H9 (cell line): ENCODE measurements at regions not wholly inside any gene's neighbourhood (a gene's known extent, or its start where the extent isn't known, plus 50 kb on each side); places are given as distances from the start of the nearest gene placed in this dataset.

ENCODE experiments used
- DNase-seq: peaks from one replicate; pipeline ENCODE4 v3.0.0-alpha.2; 2017
- H2AFZ ChIP-seq: one replicate; pipeline ENCODE4 v1.6.1; 2013; ENCODE audit warnings: mild to moderate bottlenecking, low read length, control low read depth, moderate library complexity
- H2AK5ac ChIP-seq: 2 replicates; pipeline ENCODE4 v1.6.1; 2013; ENCODE audit warnings: low read length, control low read depth, mixed read lengths; ENCODE audit not compliant: insufficient read length
- H2BK120ac ChIP-seq: one replicate; pipeline ENCODE4 v1.6.1; 2013; ENCODE audit warnings: low read depth, mild to moderate bottlenecking, low read length, control low read depth, inconsistent platforms; ENCODE audit not compliant: poor library complexity, severe bottlenecking
- H2BK12ac ChIP-seq: 2 replicates; pipeline ENCODE4 v1.6.1; 2013; ENCODE audit warnings: low read length, control low read depth, mixed read lengths, low read depth; ENCODE audit not compliant: insufficient read length
- H2BK15ac ChIP-seq: 2 replicates; pipeline ENCODE4 v1.6.1; 2013; ENCODE audit warnings: low read depth, low read length, control low read depth
- H2BK20ac ChIP-seq: one replicate; pipeline ENCODE4 v1.6.1; 2013; ENCODE audit warnings: low read depth, mild to moderate bottlenecking, low read length, control low read depth, inconsistent platforms; ENCODE audit not compliant: poor library complexity, severe bottlenecking
- H2BK5ac ChIP-seq: 2 replicates; pipeline ENCODE4 v1.6.1; 2013; ENCODE audit warnings: low read length, control low read depth, mixed read lengths; ENCODE audit not compliant: insufficient read length
- H3K14ac ChIP-seq: 2 replicates; pipeline ENCODE4 v1.6.1; 2013; ENCODE audit warnings: low read length, control low read depth; ENCODE audit not compliant: insufficient read depth
- H3K18ac ChIP-seq: 2 replicates; pipeline ENCODE4 v1.6.1; 2013; ENCODE audit warnings: low read depth, mild to moderate bottlenecking, mixed read lengths, low read length, control low read depth; ENCODE audit not compliant: insufficient read length
- H3K23ac ChIP-seq: 2 replicates; pipeline ENCODE4 v1.6.1; 2013; ENCODE audit warnings: low read length, control low read depth, mixed read lengths, low read depth; ENCODE audit not compliant: insufficient read length
- H3K23me2 ChIP-seq: 2 replicates; pipeline ENCODE4 v1.6.1; 2013; ENCODE audit warnings: low read depth, mild to moderate bottlenecking, mixed read lengths, low read length, control low read depth; ENCODE audit not compliant: insufficient read length, poor library complexity, severe bottlenecking
- H3K27ac ChIP-seq: 2 replicates; pipeline ENCODE4 v1.5.1; 2013; ENCODE audit warnings: low read length, control low read depth, mixed read lengths, low read depth; ENCODE audit not compliant: insufficient read length
- H3K27me3 ChIP-seq: 2 replicates; pipeline ENCODE4 v1.6.1; 2013; ENCODE audit warnings: low read length, control low read depth, inconsistent platforms; ENCODE audit not compliant: insufficient read depth
- H3K4ac ChIP-seq: 2 replicates; pipeline ENCODE4 v1.6.1; 2013; ENCODE audit warnings: low read depth, mild to moderate bottlenecking, control low read depth, inconsistent platforms, low read length, moderate library complexity
- H3K4me1 ChIP-seq: 2 replicates; pipeline ENCODE4 v1.6.1; 2013; ENCODE audit warnings: low read length, control low read depth, inconsistent platforms; ENCODE audit not compliant: insufficient read depth
- H3K4me2 ChIP-seq: 2 replicates; pipeline ENCODE4 v1.6.1; 2013; ENCODE audit warnings: low read length, control low read depth, mixed read lengths; ENCODE audit not compliant: insufficient read length, insufficient read depth
- H3K56ac ChIP-seq: 2 replicates; pipeline ENCODE4 v1.6.1; 2013; ENCODE audit warnings: low read depth, mild to moderate bottlenecking, mixed read lengths, low read length, control low read depth; ENCODE audit not compliant: insufficient read length
- H3K79me1 ChIP-seq: 2 replicates; pipeline ENCODE4 v1.6.1; 2013; ENCODE audit warnings: low read depth, mild to moderate bottlenecking, moderate library complexity, low read length, control low read depth, inconsistent platforms; ENCODE audit not compliant: insufficient read depth, poor library complexity, severe bottlenecking
- H3K79me2 ChIP-seq: 2 replicates; pipeline ENCODE4 v1.6.1; 2013; ENCODE audit warnings: low read length, control low read depth, inconsistent platforms; ENCODE audit not compliant: insufficient read depth
- H3K9ac ChIP-seq: 2 replicates; pipeline ENCODE4 v1.6.1; 2013; ENCODE audit warnings: low read length, control low read depth, mixed read lengths; ENCODE audit not compliant: insufficient read length; ENCODE audit errors: extremely low read depth
- H3K9me3 ChIP-seq: one replicate; pipeline ENCODE4 v1.6.1; 2013; ENCODE audit warnings: low read depth, low read length, inconsistent platforms; ENCODE audit not compliant: control insufficient read depth
- H3T11ph ChIP-seq: one replicate; pipeline ENCODE4 v1.6.1; 2013; ENCODE audit warnings: mild to moderate bottlenecking, low read length, control low read depth, inconsistent platforms
- H4K20me1 ChIP-seq: one replicate; pipeline ENCODE4 v1.6.1; 2013; ENCODE audit not compliant: control insufficient read depth, insufficient read length, insufficient read depth
- H4K5ac ChIP-seq: 2 replicates; pipeline ENCODE4 v1.6.1; 2013; ENCODE audit warnings: low read depth, mild to moderate bottlenecking, mixed read lengths, low read length, control low read depth; ENCODE audit not compliant: insufficient read length
- H4K8ac ChIP-seq: replicated peaks from 2 replicates; pipeline ENCODE4 v1.6.1; 2013; ENCODE audit warnings: low read length, control low read depth, mixed read lengths, low read depth; ENCODE audit not compliant: insufficient read length
- H4K91ac ChIP-seq: 2 replicates; pipeline ENCODE4 v1.6.1; 2013; ENCODE audit warnings: low read depth, mild to moderate bottlenecking, moderate library complexity, mixed read lengths, low read length, control low read depth; ENCODE audit not compliant: insufficient read length
- H3K27ac Mint-ChIP-seq, 3 experiments: 2 replicates in 2 of 3; 3 replicates in 1 of 3; pipeline ENCODE4 v1.8.0; 2020 to 2021; ENCODE audit warnings: mixed read lengths in 3 of 3, mild to moderate bottlenecking in 1 of 3, moderate library complexity in 1 of 3
- H3K27me3 Mint-ChIP-seq: 2 replicates; pipeline ENCODE4 v1.8.0; 2021; ENCODE audit warnings: low read depth, mild to moderate bottlenecking, moderate library complexity, mixed read lengths
- H3K36me3 Mint-ChIP-seq, 3 experiments: 2 replicates in 2 of 3; 3 replicates in 1 of 3; pipeline ENCODE4 v1.8.0; 2020 to 2021; ENCODE audit warnings: low read depth in 3 of 3, mixed read lengths in 3 of 3; ENCODE audit not compliant: insufficient read depth in 1 of 3
- H3K4me1 Mint-ChIP-seq, 2 experiments: 2 replicates each; pipeline ENCODE4 v1.8.0; 2020; ENCODE audit warnings: mixed read lengths in 2 of 2
- H3K4me3 Mint-ChIP-seq, 2 experiments: 2 replicates in 1 of 2; 3 replicates in 1 of 2; pipeline ENCODE4 v1.8.0; 2020 to 2021; ENCODE audit warnings: mild to moderate bottlenecking in 2 of 2, mixed read lengths in 2 of 2, moderate library complexity in 1 of 2
- H3K9me3 Mint-ChIP-seq, 2 experiments: 2 replicates in 1 of 2; 3 replicates in 1 of 2; pipeline ENCODE4 v1.8.0; 2020; ENCODE audit warnings: mild to moderate bottlenecking in 2 of 2, mixed read lengths in 2 of 2, moderate library complexity in 1 of 2
- CTCF ChIP-seq: fragments of 200-600 bp; sonication (generic); conservative IDR thresholded peaks from 3 replicates; pipeline ENCODE4 v1.8.0; 2021; ENCODE audit warnings: antibody characterized with exemption, mild to moderate bottlenecking
- WGBS: extraction: QIAGEN DNeasy Blood & Tissue Kit; methylation state at CpG from one replicate; pipeline ENCODE4 v1.1.7; 2013; ENCODE audit warnings: missing lambda C conversion rate, low lambda C conversion rate, mixed read lengths; ENCODE audit not compliant: insufficient read length; ENCODE audit errors: extremely low coverage; 5-methylcytosine and 5-hydroxymethylcytosine counted together

- Histone ChIP-seq H3K27ac (no peak overlapping the region), H4K20me1 (no peaks in the 10 kb centered on the region), H2BK5ac (no peak overlapping the region), H4K5ac (no peak overlapping the region), H3K4me2 (no peak overlapping the region), H3K14ac (no peak overlapping the region), H3K79me2 (no peaks in the 10 kb centered on the region), H3K56ac (no peak overlapping the region), H3K23me2 (no peaks in the 10 kb centered on the region), H4K91ac (no peak overlapping the region), H3K9me3 (no peaks in the 10 kb centered on the region), H3K9ac (no peak overlapping the region), H3K79me1 (no peaks in the 10 kb centered on the region), H3K27me3 (no peaks in the 10 kb centered on the region), H2AK5ac (no peak overlapping the region), H4K8ac (no peak overlapping the region), H3K18ac (no peak overlapping the region), H3T11ph (no peak overlapping the region), H3K23ac (no peak overlapping the region), H2BK15ac (no peak overlapping the region), H2BK120ac (no peak overlapping the region), H2BK20ac (no peak overlapping the region), H2BK12ac (no peak overlapping the region), H3K4ac (no peak overlapping the region), H3K4me1 (no peaks in the 10 kb centered on the region), H2AFZ (no peak overlapping the region)
- WGBS = no CpG with 5 or more reads among the region's 1 CpG
- TF ChIP-seq CTCF = no peak
- H3K4me1 Mint-ChIP-seq = peaks cover 4 to 7% of the 10 kb centered on the region in 2 experiments
- DNase-seq = no peak
- no peak overlapping the region for H3K4me3 Mint-ChIP-seq
- H3K36me3 Mint-ChIP-seq = no peaks in the 10 kb centered on the region
- no peaks in the 10 kb centered on the region for H3K9me3 Mint-ChIP-seq
- no peak overlapping the region for H3K27ac Mint-ChIP-seq
- no peaks in the 10 kb centered on the region for H3K27me3 Mint-ChIP-seq
Measured at GRCh38 chr4:107129611-107130010, 93.5 kb upstream of the DKK2 start.
